GM23338 (cell line): ENCODE measurements at regions not wholly inside any gene's neighbourhood (a gene's known extent, or its start where the extent isn't known, plus 50 kb on each side); places are given as distances from the start of the nearest gene placed in this dataset.

ENCODE experiments used
- CREB1 ChIP-seq: fragments of 250-450 bp; sonication (Bioruptor Pico); IDR thresholded peaks from 2 replicates; pipeline ENCODE4 v1.5.0; 2020; ENCODE audit warnings: low read depth, mild to moderate bottlenecking, moderate library complexity
- CTCF ChIP-seq, 2 experiments: fragments of 200-600 bp in 1 of 2; sonication (generic) in 1 of 2; conservative IDR thresholded peaks; 2 replicates each; pipeline versions ENCODE4 v1.5.1 to v1.6.1; 2016 to 2017; ENCODE audit warnings: antibody characterized with exemption in 2 of 2, low read depth in 2 of 2, mild to moderate bottlenecking in 2 of 2, moderate library complexity in 1 of 2
- EZH2 ChIP-seq: fragments of 200-600 bp; sonication (generic); IDR thresholded peaks from one replicate; pipeline ENCODE4 v1.8.0; 2017; ENCODE audit warnings: antibody characterized with exemption, mild to moderate bottlenecking, low read depth; ENCODE audit not compliant: unreplicated experiment
- EZH2phosphoT487 ChIP-seq: fragments of 200-600 bp; sonication (generic); IDR thresholded peaks from one replicate; pipeline ENCODE4 v1.8.1; 2018; ENCODE audit warnings: antibody characterized with exemption; ENCODE audit not compliant: unreplicated experiment
- JUNB ChIP-seq: IDR thresholded peaks from one replicate; pipeline ENCODE4 v1.6.1; 2016; ENCODE audit warnings: antibody characterized with exemption; ENCODE audit not compliant: unreplicated experiment
- POLR2AphosphoS5 ChIP-seq: IDR thresholded peaks from 2 replicates; pipeline ENCODE4 v1.6.1; 2016; ENCODE audit warnings: antibody characterized with exemption, low read depth
- REST ChIP-seq: IDR thresholded peaks from one replicate; pipeline ENCODE4 v1.6.1; 2018; ENCODE audit warnings: antibody characterized with exemption; ENCODE audit not compliant: unreplicated experiment
- STAT1 ChIP-seq: IDR thresholded peaks from one replicate; pipeline ENCODE4 v1.6.1; 2016; ENCODE audit warnings: antibody characterized with exemption; ENCODE audit not compliant: unreplicated experiment
- ZNF114 ChIP-seq: fragments of 250-450 bp; sonication (Bioruptor Pico); IDR thresholded peaks from 2 replicates; pipeline ENCODE4 v1.5.0; 2020; ENCODE audit warnings: mild to moderate bottlenecking, moderate library complexity
- TF ChIP-seq, protein P1 (sequence below): IDR thresholded peaks from 2 replicates; pipeline ENCODE4 v1.6.1; 2016; ENCODE audit warnings: antibody characterized with exemption

- no peak for TF ChIP-seq CTCF (conservative IDR thresholded peaks at IDR 0.05; ENCODE audit: low read depth in 2 of 2)
- TF ChIP-seq JUNB: no peak
- TF ChIP-seq EZH2: no peak
- no peak for TF ChIP-seq EZH2phosphoT487
- no peak for TF ChIP-seq REST
- TF ChIP-seq POLR2AphosphoS5: no peak
- TF ChIP-seq CREB1: no peak
- TF ChIP-seq ZNF114 (CRISPR knock-in tag): no peak
- TF ChIP-seq, protein P1, sequence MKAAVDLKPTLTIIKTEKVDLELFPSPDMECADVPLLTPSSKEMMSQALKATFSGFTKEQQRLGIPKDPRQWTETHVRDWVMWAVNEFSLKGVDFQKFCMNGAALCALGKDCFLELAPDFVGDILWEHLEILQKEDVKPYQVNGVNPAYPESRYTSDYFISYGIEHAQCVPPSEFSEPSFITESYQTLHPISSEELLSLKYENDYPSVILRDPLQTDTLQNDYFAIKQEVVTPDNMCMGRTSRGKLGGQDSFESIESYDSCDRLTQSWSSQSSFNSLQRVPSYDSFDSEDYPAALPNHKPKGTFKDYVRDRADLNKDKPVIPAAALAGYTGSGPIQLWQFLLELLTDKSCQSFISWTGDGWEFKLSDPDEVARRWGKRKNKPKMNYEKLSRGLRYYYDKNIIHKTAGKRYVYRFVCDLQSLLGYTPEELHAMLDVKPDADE: no peak
- no peak for TF ChIP-seq STAT1
Observed at GRCh38 chr2:220143336-220143735, 515.9 kb downstream of the SLC4A3 start.
